ENCODE measurements at regions not wholly inside any gene's neighbourhood (a gene's known extent, or its start where the extent isn't known, plus 50 kb on each side); places are given as distances from the start of the nearest gene placed in this dataset.

DNA sequence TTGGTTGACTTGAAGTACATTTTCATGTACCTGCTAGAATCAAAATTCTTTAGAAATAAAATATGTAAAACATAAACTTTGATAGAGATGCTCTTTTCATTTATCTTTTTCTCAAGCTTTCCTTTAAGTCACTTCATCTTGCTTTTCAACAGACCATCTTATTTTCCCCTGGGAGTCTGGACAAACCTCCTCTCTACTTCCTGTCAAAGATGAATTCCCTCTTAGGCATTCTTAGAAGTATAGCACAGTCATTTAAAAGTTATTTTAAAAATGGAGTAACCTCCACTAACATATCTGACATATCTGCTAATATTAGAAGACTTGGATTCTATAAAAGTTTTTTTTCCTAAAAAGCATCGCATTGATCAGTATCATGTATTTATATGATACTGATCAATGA lies 84.8 kb upstream of the PAX6 start:
- no peak for DNase-seq

DNA sequence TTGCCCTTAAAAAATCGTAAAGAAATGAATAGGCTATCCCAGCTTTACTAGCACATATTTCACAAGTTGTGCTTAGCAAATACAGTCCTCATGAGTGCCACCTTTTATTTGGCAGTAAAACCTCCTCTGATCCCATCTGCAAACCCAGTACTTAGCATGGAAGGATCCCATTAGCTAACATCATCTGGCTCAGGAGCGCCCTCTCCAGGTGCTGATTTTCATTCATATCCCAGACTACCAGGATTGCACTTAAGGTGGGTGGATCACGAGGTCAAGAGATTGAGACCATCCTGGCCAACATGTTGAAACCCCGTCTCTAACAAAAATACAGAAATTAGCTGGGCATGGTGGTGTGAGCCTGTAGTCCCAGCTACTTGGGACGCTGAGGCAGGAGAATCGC lies 76.1 kb upstream of the PAX6 start:
- DNase-seq, result no peak

DNA sequence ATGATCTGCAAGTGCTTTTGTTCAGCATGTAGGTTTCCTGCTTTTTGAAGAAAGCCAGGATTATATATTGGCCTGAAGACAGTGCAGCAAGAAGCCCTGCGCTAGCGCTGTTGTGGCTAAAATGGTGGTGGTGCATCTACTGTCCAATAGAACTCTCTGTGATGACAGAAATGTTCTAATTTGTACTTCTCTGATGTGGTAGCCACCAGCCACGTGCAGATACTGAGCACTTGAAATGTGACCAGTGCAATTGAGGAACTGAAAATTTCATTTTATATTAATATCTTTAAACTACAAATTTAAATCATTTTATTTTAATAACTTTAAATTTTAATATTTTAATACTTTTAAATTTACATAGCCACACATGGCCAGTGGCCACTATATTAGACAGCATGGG lies 73.0 kb upstream of the PAX6 start:
- DNase-seq, result no peak

DNA sequence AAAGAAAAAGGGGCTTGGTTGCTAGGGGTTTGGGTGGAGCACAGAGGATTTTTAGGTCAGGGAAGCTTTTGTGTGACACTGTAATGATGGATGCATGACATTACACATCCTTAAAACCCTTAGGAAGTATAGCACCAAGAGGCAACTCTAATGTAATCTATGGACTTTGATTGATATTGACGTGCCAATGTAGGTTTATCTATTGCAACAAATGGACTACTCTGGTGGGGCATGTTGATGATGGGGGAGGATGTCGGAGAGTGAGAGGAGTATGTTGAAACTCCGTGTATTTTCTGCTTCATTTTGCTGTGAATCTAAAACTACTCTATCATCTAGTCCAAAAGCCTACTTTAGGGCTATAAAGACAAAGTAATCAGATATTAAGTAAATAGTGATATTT lies 72.3 kb upstream of the PAX6 start:
- DNase-seq, result no peak

DNA sequence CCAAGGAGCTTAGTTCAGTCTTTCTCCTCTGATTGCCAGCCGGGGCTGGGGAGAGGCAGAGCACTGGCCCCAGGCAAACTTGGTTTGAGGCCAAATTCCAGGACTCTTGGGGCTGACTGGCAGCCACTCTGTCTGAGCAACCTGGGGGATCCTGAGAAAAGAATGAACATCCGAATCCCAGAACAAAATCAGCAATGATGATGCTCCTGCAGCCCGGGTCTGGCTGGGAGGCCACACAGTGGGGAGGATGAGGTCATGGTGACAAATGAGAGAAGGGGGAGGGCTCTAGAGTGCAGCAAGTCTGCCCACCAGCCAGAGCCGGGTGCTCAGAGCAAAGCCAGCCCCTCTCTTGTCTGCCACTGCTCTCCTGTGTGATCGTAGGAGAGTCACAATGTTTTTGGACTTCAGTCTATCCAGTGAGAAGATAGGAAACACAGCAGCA lies 71.8 kb upstream of the PAX6 start:
- no peak for DNase-seq

DNA sequence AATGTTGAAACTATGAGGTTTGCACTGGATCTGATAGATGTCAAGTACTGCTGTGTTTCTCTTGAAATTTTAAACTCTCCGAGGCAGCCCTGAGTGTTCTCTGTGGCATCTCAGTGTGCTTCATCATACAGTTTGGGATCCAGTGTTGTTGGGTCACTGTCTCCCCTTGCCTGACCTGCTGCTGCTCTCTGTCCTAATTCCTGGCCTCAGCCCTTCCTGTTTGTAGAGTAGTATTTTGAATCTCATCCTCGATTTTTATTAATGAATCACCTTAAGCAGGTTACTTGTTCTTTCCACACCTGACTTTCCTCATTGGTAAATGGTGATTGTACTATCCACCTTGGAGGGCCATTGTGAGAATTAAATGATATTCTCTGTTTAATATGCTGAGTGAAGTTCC lies 70.7 kb upstream of the PAX6 start:
- no peak for DNase-seq

DNA sequence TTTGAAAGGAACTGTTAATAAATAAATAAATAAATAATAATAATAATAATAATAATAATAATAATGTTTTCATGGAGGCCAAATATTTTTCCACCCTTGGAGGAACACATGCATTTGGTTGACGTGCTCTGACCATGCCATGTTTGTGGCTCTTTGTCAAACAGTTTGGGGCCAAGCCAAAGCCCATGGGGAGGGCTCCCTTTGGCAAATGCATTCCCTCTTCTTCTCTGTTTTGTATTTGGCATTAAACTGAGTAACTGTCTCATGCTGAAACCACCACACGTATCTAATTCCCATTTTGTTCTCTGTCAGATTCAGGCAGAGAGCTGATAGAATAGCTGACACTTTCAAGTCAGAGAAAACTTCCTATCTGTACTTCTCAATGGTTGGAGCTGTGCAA lies 68.6 kb upstream of the PAX6 start:
- no peak for DNase-seq

DNA sequence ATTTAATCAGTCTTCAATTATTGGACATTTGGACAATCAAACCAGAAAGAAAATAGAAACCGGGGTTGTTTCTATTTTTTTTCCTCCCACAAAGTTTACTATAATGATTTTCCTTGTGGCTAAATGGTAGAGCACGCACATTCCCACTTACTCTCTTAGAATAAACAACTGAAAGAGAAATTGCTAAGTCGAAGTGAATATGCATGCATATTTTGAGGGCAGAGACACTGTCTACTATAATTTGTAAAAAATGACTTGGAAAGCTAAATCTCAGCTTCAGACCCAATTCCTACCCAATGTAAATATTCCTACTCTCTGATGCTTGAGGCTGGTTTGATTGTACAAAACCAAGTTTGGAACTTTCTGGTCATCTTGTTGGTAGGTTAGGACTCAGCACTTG lies 66.7 kb upstream of the PAX6 start:
- no peak for DNase-seq

DNA sequence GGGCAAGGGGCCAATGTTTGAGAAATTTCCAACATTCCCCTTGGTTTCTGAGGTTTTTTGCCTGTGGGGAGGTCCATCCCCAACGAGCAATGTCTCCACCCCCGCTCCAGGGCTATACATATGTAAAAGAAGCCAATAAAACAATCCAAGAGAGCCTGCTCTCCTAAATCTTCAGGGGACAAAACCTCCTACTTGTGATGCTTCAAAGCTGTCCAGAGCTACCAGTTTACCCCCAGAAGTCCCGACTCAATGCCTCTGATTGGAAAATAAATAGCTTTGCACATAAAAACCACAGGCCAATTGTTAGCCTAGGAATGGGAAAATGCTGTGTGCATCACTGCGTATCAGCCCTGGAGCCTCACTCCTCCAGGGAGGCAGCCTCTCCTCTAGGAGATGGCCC lies 66.0 kb upstream of the PAX6 start:
- no peak for DNase-seq

DNA sequence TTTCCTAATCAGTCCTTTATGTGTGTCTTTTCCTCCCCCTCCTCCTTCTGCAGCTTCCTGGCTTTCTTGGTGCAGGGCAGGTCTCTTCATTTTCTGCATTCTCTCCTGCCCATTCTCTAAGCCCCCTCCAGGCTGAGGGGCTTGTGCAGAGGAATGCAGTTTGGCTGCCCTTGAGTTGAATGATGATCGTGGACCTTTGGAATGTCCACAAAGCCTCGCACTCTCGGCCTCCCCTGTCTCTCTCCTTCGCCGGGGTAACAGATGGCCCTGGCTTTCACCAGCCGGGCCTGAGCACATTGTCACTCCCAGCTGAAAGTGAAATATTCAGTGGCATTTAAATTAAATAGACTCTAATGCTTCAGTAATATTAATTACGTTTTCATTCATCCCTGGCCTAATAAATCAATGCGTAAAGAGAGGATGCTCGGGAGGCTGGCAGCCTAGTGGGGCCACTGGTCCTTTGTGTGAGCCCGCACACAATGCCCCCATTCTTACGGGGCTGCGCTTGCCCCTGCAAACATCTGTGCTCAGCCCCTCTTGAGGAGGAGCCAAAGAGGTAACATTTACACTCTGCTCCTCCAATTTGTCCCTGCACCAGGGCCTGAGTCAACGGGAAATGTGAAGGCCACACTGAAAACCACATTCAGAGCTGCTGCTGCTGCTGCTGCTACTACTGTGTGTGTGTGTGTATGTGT lies 64.9 kb upstream of the PAX6 start:
- DNase-seq, result no peak

DNA sequence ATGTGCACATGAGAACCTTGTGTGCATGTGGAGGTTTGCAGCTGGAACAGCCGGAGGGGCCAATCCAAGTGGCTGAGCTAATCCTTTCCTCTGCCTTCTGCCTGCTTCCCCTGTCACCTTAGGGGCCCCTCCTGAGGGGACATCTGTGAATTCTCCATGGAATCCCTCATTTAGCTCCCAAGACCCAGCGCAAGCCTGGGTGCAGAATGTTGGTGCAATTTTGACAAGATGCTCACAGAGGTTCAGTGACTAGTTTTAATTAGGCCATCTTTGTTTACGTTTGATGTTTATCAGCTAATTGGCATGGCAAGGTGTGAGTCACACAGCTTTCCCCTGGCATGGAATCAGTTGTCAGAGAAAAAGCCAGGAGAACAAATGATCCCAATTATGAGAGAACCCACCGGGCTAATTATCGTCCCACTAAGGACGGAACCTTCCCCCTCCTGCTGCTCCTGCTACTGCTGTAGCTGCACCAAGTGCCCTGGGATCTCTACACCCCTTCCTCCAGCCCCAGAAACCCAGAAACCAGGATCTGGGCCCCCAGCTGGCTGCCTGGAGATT lies 63.6 kb upstream of the PAX6 start:
- no peak for DNase-seq

DNA sequence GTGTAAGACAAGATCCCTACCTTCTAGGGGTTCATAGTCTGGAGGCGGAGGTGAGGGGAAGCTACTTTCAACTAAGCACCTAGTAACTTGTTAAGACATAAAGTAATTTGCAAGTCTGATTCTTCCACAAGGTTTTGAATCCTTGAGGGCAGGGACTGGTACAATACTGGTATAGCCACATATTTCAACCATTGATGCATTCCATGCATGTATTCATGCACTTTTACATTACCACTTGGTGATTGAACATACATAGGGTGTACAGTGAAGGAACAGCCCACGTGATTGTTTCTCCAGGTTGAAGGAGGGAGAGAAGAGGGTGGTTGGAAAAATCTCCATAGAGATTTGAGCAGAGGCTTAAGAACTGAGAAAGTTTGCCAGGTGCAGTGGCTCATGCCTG lies 62.0 kb upstream of the PAX6 start:
- no peak for DNase-seq

DNA sequence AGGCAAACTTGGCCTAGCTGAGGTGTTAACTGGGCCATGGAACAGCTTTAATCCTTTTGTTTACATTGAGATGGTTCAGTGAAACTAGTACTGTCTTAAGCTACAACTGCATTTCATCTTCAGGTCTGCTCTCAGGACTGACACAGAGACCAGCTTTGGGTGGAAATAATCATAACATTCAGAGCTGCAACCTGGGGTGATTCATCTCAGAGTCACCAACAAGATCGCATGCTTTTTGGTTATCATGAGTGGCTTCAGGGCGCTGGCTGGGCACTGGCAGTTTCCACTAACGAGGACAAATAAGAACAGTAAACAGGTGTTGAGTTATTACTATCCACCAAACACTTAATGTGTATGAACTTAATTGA lies 60.9 kb upstream of the PAX6 start:
- DNase-seq, result no peak

DNA sequence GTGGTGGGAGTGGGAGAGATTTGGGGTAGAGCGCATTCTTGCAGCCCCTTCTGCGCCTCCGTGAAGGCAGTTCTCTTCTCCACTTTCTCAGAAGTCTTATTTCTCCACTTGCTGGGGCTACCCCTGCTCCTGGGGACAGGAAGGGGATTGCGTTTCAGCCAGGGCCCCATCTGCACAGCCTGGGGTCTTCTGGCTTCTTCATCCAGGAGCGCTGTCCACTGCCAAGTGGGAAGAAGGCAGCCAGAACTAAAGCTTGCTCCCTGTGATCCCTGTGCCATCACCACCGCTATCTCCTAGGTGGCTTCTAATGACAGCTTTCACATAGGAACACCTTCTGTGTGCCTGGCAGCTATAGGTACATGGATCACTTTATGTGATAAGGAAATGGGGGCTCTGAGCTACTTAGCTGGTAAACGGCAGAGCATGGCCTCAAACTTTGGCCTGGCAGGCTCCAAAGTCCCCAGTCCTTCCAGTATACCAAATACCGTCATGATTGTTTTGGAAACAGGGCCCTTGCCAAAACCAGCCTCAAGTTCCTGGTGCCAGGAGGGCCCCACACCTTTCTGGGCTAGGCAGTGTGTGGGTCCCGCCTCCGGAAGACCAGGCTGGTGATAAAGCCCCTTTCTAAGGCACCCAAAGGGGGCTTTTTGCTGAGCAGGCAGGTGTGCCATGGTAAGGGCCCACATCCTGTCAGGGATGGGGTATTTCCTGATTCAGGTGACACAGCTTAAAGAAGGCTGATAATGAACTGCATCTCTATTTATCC lies 60.4 kb upstream of the PAX6 start:
- DNase-seq, result no peak

DNA sequence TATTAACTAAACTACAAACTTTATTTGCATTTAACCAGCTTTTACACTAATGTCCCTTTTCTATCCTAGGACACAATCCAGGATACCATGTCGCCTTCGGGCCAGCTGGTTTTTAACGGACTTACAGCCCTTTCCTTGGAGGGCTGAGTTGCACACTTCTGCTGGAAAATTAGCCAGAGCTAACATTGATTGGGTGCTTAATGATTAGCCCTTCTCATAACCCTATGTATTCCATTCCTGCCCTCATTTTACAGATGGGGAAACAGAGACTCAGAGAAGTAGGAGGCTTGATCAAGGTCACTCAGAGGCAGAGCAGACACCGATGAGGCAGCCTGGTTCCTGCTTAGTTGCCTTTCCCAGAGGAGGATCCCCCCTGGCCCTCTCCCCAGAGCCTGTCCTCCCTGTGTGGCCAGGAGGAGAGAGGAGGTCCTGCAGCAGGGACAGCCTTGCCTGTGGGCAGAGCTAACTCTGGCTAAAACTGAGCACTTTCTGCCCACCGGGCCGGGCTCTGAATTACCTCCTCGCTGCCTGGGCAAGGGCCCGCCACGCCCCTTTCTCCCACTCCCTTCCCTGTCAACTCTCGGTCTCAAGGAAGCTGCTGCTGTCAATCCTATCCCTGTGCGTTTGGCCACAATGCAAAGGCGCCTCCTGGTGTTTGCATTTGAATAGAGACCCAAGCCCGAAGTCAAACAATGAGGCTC lies 59.6 kb upstream of the PAX6 start:
- DNase-seq, result peak; percentile 19

DNA sequence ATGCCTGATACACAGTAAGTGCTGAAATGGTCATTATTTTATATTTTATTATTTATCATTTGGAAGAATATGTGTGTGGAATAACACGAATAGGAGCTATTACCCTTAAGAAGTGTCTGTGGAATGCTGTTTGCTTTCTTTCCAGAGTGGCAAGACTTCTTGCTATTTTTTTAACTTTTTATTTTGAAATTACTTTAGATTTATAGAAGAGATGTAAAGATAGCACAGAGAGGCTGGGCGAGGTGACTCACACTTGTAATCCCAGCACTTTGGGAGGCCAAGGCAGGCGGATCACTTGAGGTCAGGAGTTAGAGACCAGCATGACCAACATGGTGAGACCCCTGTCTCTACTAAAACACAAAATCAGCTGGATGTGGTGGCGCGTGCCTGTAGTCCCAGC lies 58.9 kb upstream of the PAX6 start:
- DNase-seq, result no peak

DNA sequence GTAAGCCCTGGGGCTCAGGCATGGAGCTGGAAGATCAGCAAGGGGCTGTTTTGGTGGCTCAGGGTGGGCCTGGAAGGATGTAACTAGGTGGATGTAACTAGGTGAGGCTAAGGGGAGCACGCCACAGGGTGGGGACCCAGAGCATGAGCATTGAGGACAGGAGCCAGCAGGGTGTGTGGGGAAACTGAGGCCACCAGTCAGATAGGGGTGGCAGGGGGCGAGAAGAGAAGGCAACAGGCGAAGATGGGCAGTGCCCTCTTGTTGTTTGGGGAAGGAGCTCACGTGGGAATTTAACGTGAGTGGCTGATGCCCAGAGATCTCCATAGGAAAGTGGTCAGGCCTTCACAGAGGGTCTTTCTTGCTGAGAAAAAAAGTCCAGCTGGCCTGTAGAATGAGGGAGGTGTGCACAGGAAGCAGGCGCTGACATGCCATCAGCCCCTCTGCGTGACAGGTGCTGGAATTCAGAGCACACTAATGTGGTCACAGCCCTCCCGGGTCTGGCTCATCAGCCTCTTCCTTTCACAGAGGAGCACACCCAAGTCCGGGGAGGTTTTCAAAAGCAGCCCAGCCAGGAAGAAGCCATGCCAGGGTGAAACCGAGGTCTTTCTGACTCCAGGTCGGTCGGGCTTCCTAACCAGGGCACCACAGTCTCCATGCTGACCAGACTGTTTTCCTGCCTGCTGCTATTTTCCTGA lies 54.6 kb upstream of the PAX6 start:
- DNase-seq, result no peak

DNA sequence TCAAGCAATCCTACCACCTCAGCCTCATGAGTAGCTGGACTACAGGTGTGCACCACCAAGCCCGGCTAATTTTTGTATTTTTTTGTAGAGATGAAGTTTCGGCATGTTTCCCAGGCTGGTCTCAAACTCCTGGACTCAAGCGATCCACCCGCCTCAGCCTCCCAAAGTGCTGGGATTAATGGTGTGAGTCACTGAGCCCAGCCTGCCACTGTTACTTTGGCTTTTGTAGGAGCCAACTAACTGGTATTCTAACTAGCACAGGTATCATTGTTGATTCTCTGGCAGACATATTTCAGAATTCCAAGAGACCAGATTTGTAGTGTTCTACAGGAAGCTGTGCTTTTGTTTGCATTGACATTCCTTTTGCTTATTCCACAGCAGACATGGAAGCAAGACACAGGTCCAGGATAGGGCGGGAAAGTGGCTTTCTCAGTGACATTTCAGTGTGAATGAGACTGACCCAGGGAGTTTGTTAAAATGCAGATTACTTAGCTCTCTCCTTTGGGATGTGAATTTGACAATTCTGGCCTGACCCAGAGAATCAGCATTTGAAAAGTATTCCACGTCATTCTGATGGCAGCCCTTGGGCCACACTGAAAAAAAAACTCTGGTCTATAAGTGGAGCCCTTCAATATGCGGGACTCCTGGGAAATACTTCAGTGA lies 52.2 kb upstream of the PAX6 start:
- no peak for DNase-seq

DNA sequence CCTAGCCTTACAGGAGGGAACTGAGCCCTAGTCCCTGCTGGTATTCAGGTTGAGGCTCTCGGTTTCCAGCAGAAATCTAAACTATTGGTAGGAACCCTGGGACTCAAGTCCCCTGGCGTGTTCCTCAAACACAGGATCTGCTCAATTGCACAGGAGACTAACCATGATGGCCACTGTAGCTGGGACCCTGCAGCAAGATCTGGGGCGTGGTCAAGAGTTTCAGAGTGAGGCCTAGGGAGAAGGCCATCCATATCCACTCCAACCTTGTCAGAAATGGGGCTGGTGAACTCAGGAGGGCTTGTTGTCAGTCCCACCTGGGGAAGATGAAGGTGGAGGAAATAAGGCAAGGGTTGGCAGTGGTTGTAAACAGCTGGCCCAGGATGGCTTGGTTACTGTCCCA lies 49.9 kb upstream of the PAX6 start:
- DNase-seq, result no peak
